PC-9 (cell line): ENCODE measurements at regions not wholly inside any gene's neighbourhood (a gene's known extent, or its start where the extent isn't known, plus 50 kb on each side); places are given as distances from the start of the nearest gene placed in this dataset.

ENCODE experiments used
- CTCF ChIP-seq: fragments of 200-600 bp; sonication (generic); conservative IDR thresholded peaks from 2 replicates; pipeline ENCODE4 v1.6.1; 2017; ENCODE audit warnings: mixed run types, antibody characterized with exemption, mild to moderate bottlenecking, moderate library complexity
- EZH2 ChIP-seq: fragments of 200-600 bp; sonication (generic); IDR thresholded peaks from 2 replicates; pipeline ENCODE4 v1.8.0; 2017; ENCODE audit warnings: antibody characterized with exemption, low read depth

- TF ChIP-seq CTCF (no peak), EZH2 (no peak)
These were observed 529.7 kb upstream of the ZNF608 start for GRCh38 chr5:125276096-125276495.
